ENCODE measurements at regions not wholly inside any gene's neighbourhood (a gene's known extent, or its start where the extent isn't known, plus 50 kb on each side); places are given as distances from the start of the nearest gene placed in this dataset.

DNA sequence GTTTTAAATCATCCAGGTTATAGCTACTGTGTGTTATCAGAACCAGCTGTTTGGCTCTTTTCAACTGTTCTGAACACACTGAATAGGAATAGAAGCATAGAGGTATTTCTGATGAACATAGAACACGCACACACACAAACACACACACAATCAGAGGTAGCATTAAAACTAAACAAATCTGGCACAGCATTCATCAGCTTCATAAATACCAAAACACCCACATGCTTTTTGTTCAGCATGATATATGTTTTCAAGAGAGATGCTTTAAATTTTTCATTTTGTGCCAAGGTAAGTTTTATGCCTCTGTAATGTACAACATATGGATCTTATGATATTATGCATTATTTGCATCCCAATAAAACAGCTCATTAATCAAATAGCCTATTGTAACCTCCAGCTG is 208.6 kb downstream of the GALC start:
- no peaks in the 10 kb centered on the region for H3K4me1 Mint-ChIP-seq (ENCODE audit: unreplicated experiment)
- H3K36me3 Mint-ChIP-seq (ENCODE audit: low read depth, unreplicated experiment): no peaks in the 10 kb centered on the region
- H3K27ac Mint-ChIP-seq (ENCODE audit: unreplicated experiment): no peak overlapping the region
- DNase-seq (ENCODE audit: low spot score): no peak
- TF ChIP-seq, protein P1, sequence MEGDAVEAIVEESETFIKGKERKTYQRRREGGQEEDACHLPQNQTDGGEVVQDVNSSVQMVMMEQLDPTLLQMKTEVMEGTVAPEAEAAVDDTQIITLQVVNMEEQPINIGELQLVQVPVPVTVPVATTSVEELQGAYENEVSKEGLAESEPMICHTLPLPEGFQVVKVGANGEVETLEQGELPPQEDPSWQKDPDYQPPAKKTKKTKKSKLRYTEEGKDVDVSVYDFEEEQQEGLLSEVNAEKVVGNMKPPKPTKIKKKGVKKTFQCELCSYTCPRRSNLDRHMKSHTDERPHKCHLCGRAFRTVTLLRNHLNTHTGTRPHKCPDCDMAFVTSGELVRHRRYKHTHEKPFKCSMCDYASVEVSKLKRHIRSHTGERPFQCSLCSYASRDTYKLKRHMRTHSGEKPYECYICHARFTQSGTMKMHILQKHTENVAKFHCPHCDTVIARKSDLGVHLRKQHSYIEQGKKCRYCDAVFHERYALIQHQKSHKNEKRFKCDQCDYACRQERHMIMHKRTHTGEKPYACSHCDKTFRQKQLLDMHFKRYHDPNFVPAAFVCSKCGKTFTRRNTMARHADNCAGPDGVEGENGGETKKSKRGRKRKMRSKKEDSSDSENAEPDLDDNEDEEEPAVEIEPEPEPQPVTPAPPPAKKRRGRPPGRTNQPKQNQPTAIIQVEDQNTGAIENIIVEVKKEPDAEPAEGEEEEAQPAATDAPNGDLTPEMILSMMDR (IDR thresholded peaks at IDR 0.05; ENCODE audit: unreplicated experiment): no peak
- no peaks in the 10 kb centered on the region for H3K27me3 Mint-ChIP-seq (ENCODE audit: unreplicated experiment)
- no peak overlapping the region for H3K4me3 Mint-ChIP-seq (ENCODE audit: unreplicated experiment)
- H3K9me3 Mint-ChIP-seq (ENCODE audit: unreplicated experiment): no peaks in the 10 kb centered on the region

DNA sequence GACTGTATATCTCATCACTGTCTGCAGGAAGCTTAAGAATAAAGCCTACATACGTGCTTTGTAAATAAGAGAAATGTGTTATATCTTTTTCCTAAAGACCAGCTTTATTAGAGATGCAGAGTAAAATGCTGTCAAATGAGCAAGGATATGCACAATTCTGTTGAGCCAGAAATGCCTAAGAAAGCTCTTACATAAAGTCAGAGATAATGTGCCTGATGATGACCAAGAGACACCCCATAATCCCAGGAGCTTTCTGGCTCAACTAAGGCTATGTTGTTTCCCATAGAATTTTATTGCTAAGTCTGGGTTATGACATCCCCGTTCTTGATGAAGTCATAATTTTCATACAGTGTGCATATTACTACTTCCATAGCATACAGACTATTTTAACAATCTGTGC is 209.9 kb downstream of the GALC start:
- Mint-ChIP-seq H3K9me3 (ENCODE audit: unreplicated experiment) (no peaks in the 10 kb centered on the region), H3K4me1 (ENCODE audit: unreplicated experiment) (no peaks in the 10 kb centered on the region), H3K27me3 (ENCODE audit: unreplicated experiment) (peaks cover 1% of the 10 kb centered on the region), H3K27ac (ENCODE audit: unreplicated experiment) (no peak overlapping the region), H3K36me3 (ENCODE audit: low read depth, unreplicated experiment) (no peaks in the 10 kb centered on the region), H3K4me3 (ENCODE audit: unreplicated experiment) (no peak overlapping the region)
- DNase-seq (ENCODE audit: low spot score): no peak
- TF ChIP-seq, protein P1 (IDR thresholded peaks at IDR 0.05; ENCODE audit: unreplicated experiment): no peak

DNA sequence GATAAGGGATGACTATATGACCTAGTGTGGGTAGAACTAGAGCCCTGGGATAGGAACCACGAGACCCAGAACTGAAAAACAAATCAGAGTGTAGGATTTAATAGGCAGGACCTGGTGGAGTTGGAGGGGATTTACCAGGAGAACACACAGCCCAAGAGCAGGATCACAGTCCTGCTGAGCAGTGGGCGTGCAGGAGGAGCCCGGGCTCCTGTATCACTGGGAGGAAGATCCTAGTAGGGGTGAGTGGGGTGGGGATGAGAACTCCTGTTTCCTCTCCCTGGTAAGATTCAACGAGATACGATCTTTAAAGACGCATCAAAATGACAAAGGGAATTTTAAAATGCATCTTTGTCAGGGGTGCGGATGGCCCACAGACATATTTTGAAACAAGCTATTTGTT is 220.1 kb downstream of the GALC start:
- Mint-ChIP-seq H3K4me3 (ENCODE audit: unreplicated experiment) (no peak overlapping the region), H3K27me3 (ENCODE audit: unreplicated experiment) (peaks cover 1% of the 10 kb centered on the region), H3K36me3 (ENCODE audit: low read depth, unreplicated experiment) (no peaks in the 10 kb centered on the region), H3K4me1 (ENCODE audit: unreplicated experiment) (no peaks in the 10 kb centered on the region), H3K9me3 (ENCODE audit: unreplicated experiment) (no peaks in the 10 kb centered on the region), H3K27ac (ENCODE audit: unreplicated experiment) (no peak overlapping the region)
- no peak for DNase-seq (ENCODE audit: low spot score)
- TF ChIP-seq, protein P1 (IDR thresholded peaks at IDR 0.05; ENCODE audit: unreplicated experiment): no peak

DNA sequence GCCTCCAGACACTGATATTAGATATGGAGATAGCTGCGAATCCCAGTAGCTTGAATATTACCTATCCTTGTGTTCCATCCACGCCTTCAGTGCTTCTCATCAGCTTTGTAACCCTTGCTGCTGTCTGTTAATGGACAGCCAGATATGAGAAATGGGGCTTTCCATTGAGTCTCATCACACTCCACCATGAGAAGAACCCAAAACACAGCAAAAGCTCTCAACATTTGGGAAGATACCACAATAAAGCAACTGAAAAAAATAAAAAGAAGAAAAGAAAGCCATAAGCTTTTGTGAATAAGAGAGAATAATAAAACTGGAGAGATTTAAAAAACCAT is 225.4 kb downstream of the GALC start:
- no peak for DNase-seq (ENCODE audit: low spot score)
- no peak overlapping the region for H3K4me3 Mint-ChIP-seq (ENCODE audit: unreplicated experiment)
- TF ChIP-seq, protein P1 (IDR thresholded peaks at IDR 0.05; ENCODE audit: unreplicated experiment): no peak
- peaks cover 1% of the 10 kb centered on the region for H3K27me3 Mint-ChIP-seq (ENCODE audit: unreplicated experiment)
- no peaks in the 10 kb centered on the region for H3K36me3 Mint-ChIP-seq (ENCODE audit: low read depth, unreplicated experiment)
- H3K27ac Mint-ChIP-seq (ENCODE audit: unreplicated experiment): no peak overlapping the region
- H3K9me3 Mint-ChIP-seq (ENCODE audit: unreplicated experiment): no peaks in the 10 kb centered on the region
- H3K4me1 Mint-ChIP-seq (ENCODE audit: unreplicated experiment): no peaks in the 10 kb centered on the region

DNA sequence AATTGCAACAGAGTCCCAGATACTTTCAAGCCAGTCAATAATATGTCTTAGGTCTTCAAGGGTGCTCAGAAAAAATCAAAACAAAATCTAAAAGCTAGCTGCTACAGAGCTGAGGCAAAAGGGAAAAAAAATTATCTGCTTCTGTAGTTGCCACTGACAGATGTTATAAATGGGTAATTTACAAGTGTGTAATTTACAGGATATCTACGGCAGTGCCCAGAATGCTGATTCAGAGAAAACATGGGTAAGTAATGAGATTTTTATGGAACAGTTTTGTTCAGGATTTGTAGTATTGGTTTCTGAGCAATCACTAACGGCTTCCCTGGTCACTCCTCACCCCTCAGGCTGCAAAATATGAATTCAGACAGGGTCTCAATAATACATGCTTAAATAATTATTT is 234.1 kb downstream of the GALC start:
- no peak overlapping the region for H3K4me3 Mint-ChIP-seq (ENCODE audit: unreplicated experiment)

More for the DNA sequence above, 234.1 kb downstream of the GALC start:
- TF ChIP-seq, protein P1 (IDR thresholded peaks at IDR 0.05; ENCODE audit: unreplicated experiment): no peak
- Mint-ChIP-seq H3K27ac (ENCODE audit: unreplicated experiment) (no peak overlapping the region), H3K9me3 (ENCODE audit: unreplicated experiment) (no peaks in the 10 kb centered on the region), H3K4me1 (ENCODE audit: unreplicated experiment) (no peaks in the 10 kb centered on the region), H3K36me3 (ENCODE audit: low read depth, unreplicated experiment) (no peaks in the 10 kb centered on the region), H3K27me3 (ENCODE audit: unreplicated experiment) (peaks cover 4% of the 10 kb centered on the region)
- DNase-seq (ENCODE audit: low spot score): no peak
